ENCODE measurements at regions not wholly inside any gene's neighbourhood (a gene's known extent, or its start where the extent isn't known, plus 50 kb on each side); places are given as distances from the start of the nearest gene placed in this dataset.

DNA sequence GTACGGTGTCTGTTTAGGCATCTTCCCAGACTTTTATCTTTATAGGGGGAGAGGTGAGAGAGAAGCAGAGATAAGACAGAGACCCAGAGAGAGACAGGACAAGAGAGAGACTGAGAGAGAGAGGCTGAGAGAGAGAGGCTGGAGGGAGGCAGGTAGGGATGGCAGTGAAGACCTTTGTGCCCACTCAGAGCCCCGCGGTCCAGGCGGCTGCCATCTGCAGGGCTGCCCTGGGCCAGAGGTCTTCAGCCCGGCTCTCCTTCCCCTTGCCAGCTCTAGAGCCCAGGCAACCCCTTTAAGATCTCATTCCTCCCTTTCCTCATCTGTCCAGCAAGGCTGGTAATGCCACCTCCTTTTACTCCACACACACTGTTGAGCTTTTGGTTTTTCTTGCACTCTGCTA, 610.0 kb downstream of the GALR1 start:
- TF ChIP-seq, protein P1, sequence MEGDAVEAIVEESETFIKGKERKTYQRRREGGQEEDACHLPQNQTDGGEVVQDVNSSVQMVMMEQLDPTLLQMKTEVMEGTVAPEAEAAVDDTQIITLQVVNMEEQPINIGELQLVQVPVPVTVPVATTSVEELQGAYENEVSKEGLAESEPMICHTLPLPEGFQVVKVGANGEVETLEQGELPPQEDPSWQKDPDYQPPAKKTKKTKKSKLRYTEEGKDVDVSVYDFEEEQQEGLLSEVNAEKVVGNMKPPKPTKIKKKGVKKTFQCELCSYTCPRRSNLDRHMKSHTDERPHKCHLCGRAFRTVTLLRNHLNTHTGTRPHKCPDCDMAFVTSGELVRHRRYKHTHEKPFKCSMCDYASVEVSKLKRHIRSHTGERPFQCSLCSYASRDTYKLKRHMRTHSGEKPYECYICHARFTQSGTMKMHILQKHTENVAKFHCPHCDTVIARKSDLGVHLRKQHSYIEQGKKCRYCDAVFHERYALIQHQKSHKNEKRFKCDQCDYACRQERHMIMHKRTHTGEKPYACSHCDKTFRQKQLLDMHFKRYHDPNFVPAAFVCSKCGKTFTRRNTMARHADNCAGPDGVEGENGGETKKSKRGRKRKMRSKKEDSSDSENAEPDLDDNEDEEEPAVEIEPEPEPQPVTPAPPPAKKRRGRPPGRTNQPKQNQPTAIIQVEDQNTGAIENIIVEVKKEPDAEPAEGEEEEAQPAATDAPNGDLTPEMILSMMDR (conservative IDR thresholded peaks at IDR 0.05) = no peak
- peaks cover 13% of the 10 kb centered on the region for H3K4me1 Mint-ChIP-seq
- H3K9me3 Mint-ChIP-seq = no peaks in the 10 kb centered on the region
- no peak for DNase-seq (ENCODE audit: low read depth, low spot score)
- no peaks in the 10 kb centered on the region for H3K36me3 Mint-ChIP-seq (ENCODE audit: low read depth)
- peaks cover 16% of the 10 kb centered on the region for H3K27me3 Mint-ChIP-seq (ENCODE audit: low read depth)
- no peak overlapping the region for H3K27ac Mint-ChIP-seq (ENCODE audit: unreplicated experiment)
- H3K4me3 Mint-ChIP-seq = no peak overlapping the region

DNA sequence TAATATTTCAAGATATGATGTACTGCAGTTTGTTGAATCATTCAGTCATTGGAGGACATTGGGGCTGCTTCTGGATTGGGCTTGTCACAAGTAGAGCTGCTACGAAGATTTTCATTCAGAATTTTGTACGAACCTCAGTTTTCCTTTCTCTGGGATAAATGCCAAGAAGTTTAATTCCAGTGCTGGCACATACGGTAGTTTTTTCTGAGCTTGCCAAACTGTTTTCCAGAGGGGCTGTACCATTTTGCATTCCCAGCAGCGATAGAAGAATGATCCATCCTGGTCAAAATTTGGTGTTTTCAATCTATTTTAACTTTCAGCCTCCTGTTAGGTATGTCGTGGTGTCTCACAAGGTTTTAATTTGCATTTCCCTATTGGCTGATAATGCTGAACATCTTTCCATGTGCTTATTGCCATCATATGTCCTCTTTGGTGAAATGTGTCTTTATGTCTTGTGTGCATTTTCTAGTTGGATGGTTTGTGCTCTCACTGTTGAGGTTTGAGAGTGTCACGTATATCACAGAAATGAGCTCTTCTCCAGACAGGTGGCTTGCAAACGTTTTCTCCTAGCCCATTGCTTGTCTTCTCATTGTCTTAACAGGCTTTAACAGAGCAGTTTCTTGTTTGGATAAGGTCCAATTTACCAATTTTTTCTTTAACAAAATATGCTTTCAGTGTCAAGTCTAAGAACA, 612.6 kb downstream of the GALR1 start:
- Mint-ChIP-seq H3K9me3 (no peaks in the 10 kb centered on the region), H3K4me3 (no peak overlapping the region), H3K27me3 (ENCODE audit: low read depth) (peaks cover 13% of the 10 kb centered on the region), H3K4me1 (peaks cover 9% of the 10 kb centered on the region), H3K36me3 (ENCODE audit: low read depth) (no peaks in the 10 kb centered on the region), H3K27ac (ENCODE audit: unreplicated experiment) (no peak overlapping the region)
- TF ChIP-seq, protein P1 (conservative IDR thresholded peaks at IDR 0.05) = no peak
- DNase-seq (ENCODE audit: low read depth, low spot score) = no peak

DNA sequence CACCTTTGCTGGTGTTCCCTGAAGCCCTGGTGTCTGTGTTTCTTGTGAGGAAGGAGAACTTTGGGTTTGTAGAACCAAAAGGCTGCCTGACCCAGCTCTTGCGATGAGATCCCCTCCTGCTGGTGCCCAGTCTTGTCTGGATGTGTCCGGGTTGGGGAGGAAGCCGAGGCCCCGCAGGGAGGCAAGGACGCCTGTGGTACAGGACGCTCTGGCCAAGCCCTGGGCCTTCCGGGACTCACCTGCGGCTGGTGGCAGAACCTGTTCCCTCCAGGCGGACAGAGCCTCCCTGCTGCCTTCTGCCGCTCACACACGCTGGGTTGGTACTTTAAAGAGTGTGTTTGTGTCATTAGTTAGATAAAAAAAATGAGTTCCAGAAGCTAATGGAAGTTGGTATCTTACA, 616.2 kb downstream of the GALR1 start:
- no peak overlapping the region for H3K4me3 Mint-ChIP-seq
- no peaks in the 10 kb centered on the region for H3K4me1 Mint-ChIP-seq
- DNase-seq (ENCODE audit: low read depth, low spot score) = no peak
- H3K27ac Mint-ChIP-seq (ENCODE audit: unreplicated experiment) = no peak overlapping the region
- TF ChIP-seq, protein P1 (conservative IDR thresholded peaks at IDR 0.05) = no peak
- no peaks in the 10 kb centered on the region for H3K36me3 Mint-ChIP-seq (ENCODE audit: low read depth)
- no peaks in the 10 kb centered on the region for H3K27me3 Mint-ChIP-seq (ENCODE audit: low read depth)
- H3K9me3 Mint-ChIP-seq = peaks cover 2% of the 10 kb centered on the region

DNA sequence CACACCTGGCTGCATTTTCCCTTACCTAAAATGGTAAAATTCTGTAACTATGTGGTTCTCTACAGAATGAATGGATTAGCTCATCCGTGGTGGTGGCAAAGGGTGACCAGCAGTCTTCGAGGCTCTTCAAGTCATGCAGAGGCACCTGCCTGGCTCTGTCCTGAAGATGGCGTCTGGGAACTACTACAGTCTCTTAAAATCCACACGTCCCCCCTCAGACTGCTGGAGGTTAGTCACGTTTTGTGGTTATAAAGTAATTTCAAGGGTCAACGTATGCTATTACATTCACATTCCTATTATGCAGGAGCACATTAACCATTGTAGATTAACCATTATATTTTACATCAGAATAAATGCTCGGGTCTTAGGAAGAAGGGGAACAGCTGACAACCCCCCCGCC, 616.7 kb downstream of the GALR1 start:
- TF ChIP-seq, protein P1 (conservative IDR thresholded peaks at IDR 0.05) = no peak
- no peak overlapping the region for H3K27ac Mint-ChIP-seq (ENCODE audit: unreplicated experiment)

DNA sequence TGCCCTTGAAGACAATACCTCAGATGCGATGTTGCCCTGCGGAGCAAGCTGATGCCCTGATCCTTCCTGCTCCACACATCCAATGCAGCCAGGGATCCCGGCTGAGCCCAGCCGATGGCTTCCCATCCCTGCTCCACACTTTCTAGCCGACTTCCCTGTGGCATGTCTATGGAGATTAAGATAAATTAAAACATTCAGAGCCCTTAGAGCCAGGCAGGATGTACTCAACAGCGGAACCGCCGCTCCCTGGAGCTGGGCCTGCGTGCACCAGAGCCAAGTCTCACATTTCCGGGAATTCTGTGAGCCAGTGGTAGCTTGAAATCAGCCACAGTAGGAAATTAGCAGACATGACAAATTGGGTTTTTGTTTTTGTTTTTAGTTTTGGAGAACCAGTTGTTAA, 620.6 kb downstream of the GALR1 start:
- H3K4me1 Mint-ChIP-seq = no peaks in the 10 kb centered on the region

More for the DNA sequence above, 616.7 kb downstream of the GALR1 start:
- Mint-ChIP-seq H3K27me3 (ENCODE audit: low read depth) (no peaks in the 10 kb centered on the region), H3K9me3 (peaks cover 2% of the 10 kb centered on the region), H3K4me1 (no peaks in the 10 kb centered on the region), H3K36me3 (ENCODE audit: low read depth) (no peaks in the 10 kb centered on the region), H3K4me3 (no peak overlapping the region)
- DNase-seq (ENCODE audit: low read depth, low spot score) = no peak

More for the DNA sequence above, 620.6 kb downstream of the GALR1 start:
- Mint-ChIP-seq H3K27me3 (ENCODE audit: low read depth) (no peaks in the 10 kb centered on the region), H3K27ac (ENCODE audit: unreplicated experiment) (no peak overlapping the region), H3K36me3 (ENCODE audit: low read depth) (no peaks in the 10 kb centered on the region), H3K4me3 (no peak overlapping the region), H3K9me3 (peaks cover 2% of the 10 kb centered on the region)
- TF ChIP-seq, protein P1 (conservative IDR thresholded peaks at IDR 0.05) = no peak
- no peak for DNase-seq (ENCODE audit: low read depth, low spot score)

All from neural crest cell (in vitro differentiated cells).